ENCODE measurements at regions not wholly inside any gene's neighbourhood (a gene's known extent, or its start where the extent isn't known, plus 50 kb on each side); places are given as distances from the start of the nearest gene placed in this dataset.

- TF ChIP-seq, protein P1, sequence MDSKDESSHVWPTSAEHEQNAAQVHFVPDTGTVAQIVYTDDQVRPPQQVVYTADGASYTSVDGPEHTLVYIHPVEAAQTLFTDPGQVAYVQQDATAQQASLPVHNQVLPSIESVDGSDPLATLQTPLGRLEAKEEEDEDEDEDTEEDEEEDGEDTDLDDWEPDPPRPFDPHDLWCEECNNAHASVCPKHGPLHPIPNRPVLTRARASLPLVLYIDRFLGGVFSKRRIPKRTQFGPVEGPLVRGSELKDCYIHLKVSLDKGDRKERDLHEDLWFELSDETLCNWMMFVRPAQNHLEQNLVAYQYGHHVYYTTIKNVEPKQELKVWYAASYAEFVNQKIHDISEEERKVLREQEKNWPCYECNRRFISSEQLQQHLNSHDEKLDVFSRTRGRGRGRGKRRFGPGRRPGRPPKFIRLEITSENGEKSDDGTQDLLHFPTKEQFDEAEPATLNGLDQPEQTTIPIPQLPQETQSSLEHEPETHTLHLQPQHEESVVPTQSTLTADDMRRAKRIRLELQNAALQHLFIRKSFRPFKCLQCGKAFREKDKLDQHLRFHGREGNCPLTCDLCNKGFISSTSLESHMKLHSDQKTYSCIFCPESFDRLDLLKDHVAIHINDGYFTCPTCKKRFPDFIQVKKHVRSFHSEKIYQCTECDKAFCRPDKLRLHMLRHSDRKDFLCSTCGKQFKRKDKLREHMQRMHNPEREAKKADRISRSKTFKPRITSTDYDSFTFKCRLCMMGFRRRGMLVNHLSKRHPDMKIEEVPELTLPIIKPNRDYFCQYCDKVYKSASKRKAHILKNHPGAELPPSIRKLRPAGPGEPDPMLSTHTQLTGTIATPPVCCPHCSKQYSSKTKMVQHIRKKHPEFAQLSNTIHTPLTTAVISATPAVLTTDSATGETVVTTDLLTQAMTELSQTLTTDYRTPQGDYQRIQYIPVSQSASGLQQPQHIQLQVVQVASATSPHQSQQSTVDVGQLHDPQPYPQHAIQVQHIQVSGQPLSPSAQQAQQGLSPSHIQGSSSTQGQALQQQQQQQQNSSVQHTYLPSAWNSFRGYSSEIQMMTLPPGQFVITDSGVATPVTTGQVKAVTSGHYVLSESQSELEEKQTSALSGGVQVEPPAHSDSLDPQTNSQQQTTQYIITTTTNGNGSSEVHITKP (IDR thresholded peaks at IDR 0.05; ENCODE audit: partially characterized antibody) = no peak
- TF ChIP-seq, protein P2, sequence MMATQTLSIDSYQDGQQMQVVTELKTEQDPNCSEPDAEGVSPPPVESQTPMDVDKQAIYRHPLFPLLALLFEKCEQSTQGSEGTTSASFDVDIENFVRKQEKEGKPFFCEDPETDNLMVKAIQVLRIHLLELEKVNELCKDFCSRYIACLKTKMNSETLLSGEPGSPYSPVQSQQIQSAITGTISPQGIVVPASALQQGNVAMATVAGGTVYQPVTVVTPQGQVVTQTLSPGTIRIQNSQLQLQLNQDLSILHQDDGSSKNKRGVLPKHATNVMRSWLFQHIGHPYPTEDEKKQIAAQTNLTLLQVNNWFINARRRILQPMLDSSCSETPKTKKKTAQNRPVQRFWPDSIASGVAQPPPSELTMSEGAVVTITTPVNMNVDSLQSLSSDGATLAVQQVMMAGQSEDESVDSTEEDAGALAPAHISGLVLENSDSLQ (IDR thresholded peaks at IDR 0.05) = peak; percentile 88
- TF ChIP-seq ZFPM2 (CRISPR knock-in tag; IDR thresholded peaks at IDR 0.05) (no peak), ZBTB9 (CRISPR knock-in tag; IDR thresholded peaks at IDR 0.05) (peak; percentile 39; the same call in 1 of the 2 replicates), LCOR (CRISPR knock-in tag; IDR thresholded peaks at IDR 0.05) (peak; percentile 88), ARID1B (IDR thresholded peaks at IDR 0.05) (peak; percentile 69; the same call in 1 of the 2 replicates), CBFA2T3 (IDR thresholded peaks at IDR 0.05) (peak; percentile 31; the same call in 1 of the 2 replicates), ZBTB11 (CRISPR knock-in tag; IDR thresholded peaks at IDR 0.05) (peak in 1 of 3 experiments; percentile 32; a peak in 1 of 6 replicates), ZFP36 (IDR thresholded peaks at IDR 0.05; ENCODE audit: low read depth, low read length, partially characterized antibody) (no peak), BACH1 (tag; IDR thresholded peaks at IDR 0.05) (peak; percentile 75; the same call in 1 of the 2 replicates), HDAC2 (IDR thresholded peaks at IDR 0.05) (0 out of 2 replicates have a peak, but pooled peaks have one; percentile 30), TEAD1 (CRISPR knock-in tag; IDR thresholded peaks at IDR 0.05) (peak; percentile 89 to 100), MITF (IDR thresholded peaks at IDR 0.05) (0 out of 2 replicates have a peak, but pooled peaks have one; percentile 37)
- TF ChIP-seq, protein P3, sequence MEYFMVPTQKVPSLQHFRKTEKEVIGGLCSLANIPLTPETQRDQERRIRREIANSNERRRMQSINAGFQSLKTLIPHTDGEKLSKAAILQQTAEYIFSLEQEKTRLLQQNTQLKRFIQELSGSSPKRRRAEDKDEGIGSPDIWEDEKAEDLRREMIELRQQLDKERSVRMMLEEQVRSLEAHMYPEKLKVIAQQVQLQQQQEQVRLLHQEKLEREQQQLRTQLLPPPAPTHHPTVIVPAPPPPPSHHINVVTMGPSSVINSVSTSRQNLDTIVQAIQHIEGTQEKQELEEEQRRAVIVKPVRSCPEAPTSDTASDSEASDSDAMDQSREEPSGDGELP (CRISPR knock-in tag; IDR thresholded peaks at IDR 0.05; ENCODE audit: borderline replicate concordance) = peak; percentile 63; the same call in 1 of the 2 replicates
Measured at GRCh38 chr1:234772345-234773147, 162.6 kb upstream of the IRF2BP2 start (continued).

All from K562 (cell line).